Right lobe of liver (tissue), 6 donors: ENCODE measurements at regions not wholly inside any gene's neighbourhood (a gene's known extent, or its start where the extent isn't known, plus 50 kb on each side); places are given as distances from the start of the nearest gene placed in this dataset.

Source experiments
- ATAC-seq, 4 donors: fragments of 200-7000 bp; cut with Tn5 transposase; one replicate each; pipeline ENCODE4 v1.9.1; 2020; ENCODE audit warnings: mild to moderate bottlenecking in 4 of 4, moderate library complexity in 4 of 4
- DNase-seq, 3 donors: peaks; one replicate each; pipeline ENCODE4 v3.0.0-alpha.2; 2020
- H3K27ac ChIP-seq, 3 donors: fragments of 200-600 bp; one replicate each; pipeline ENCODE4 v1.8.0; 2022
- H3K27me3 ChIP-seq, 2 donors: fragments of 200-600 bp; one replicate each; pipeline ENCODE4 v1.8.0; 2022
- H3K36me3 ChIP-seq, 4 donors: fragments of 200-600 bp; sonication (generic) in 1 of 4; one replicate each; pipeline versions ENCODE4 v1.5.1 to v1.8.0; 2017 to 2022; ENCODE audit warnings: control low read depth in 1 of 4
- H3K4me1 ChIP-seq, 4 donors: fragments of 200-600 bp; sonication (generic) in 1 of 4; one replicate each; pipeline versions ENCODE4 v1.5.1 to v1.8.0; 2017 to 2022; ENCODE audit warnings: control low read depth in 1 of 4
- H3K4me3 ChIP-seq, 3 donors: fragments of 200-600 bp; one replicate each; pipeline ENCODE4 v1.8.0; 2022
- H3K9me3 ChIP-seq, 4 donors: fragments of 200-600 bp; sonication (generic) in 1 of 4; one replicate each; pipeline versions ENCODE4 v1.5.1 to v1.8.0; 2017 to 2022; ENCODE audit warnings: control low read depth in 1 of 4
- POLR2A ChIP-seq: fragments of 450-650 bp; IDR thresholded peaks from one replicate; pipeline ENCODE4 v1.6.1; 2017; ENCODE audit warnings: antibody characterized with exemption, mild to moderate bottlenecking
- WGBS: methylation state at CpG from one replicate; pipeline ENCODE4 v1.1.6; 2018; ENCODE audit warnings: low coverage, low lambda C conversion rate; ENCODE audit not compliant: insufficient coverage; ENCODE audit errors: missing lambda C conversion rate; 5-methylcytosine and 5-hydroxymethylcytosine counted together
- intact Hi-C, 2 donors: fragments of 100-400 bp; cut with DNase I; formaldehyde crosslinking; loops; one replicate each; pipeline versions ENCODE4 v1.11.2 to v1.14.1; 2022
- TF ChIP-seq, protein P1 (sequence below), 4 donors: fragments of 200-600 bp in 3 of 4; fragments of 450-650 bp in 1 of 4; IDR thresholded peaks; one replicate each; pipeline versions ENCODE4 v1.5.1 to v1.8.0; 2016 to 2022; ENCODE audit warnings: antibody characterized with exemption in 4 of 4, mild to moderate bottlenecking in 2 of 4
- donor health status: DM: no; HTN: yes; CAD: no.
- donor health status: DM: no; HTN: no; CAD: no.
- donor health status: DM: no; HTN: no; CAD: no.
- donor health status: DM: no; HTN: yes; CAD: no.
- donor health status: DM: no; HTN: yes; CAD: no.

GRCh38 chr20:52592567-52592966 is 379.6 kb upstream of the TSHZ2 start:
- no peak overlapping the region for H3K4me3 ChIP-seq
- no peak for DNase-seq
- 76% methylated on average over 3 of the region's 3 CpGs for WGBS
- intact Hi-C loops: no loop called here
- H3K27me3 ChIP-seq: no peaks in the 10 kb centered on the region
- H3K27ac ChIP-seq: no peak overlapping the region
- H3K4me1 ChIP-seq: no peaks in the 10 kb centered on the region
- H3K9me3 ChIP-seq: no peaks in the 10 kb centered on the region
- no peak for TF ChIP-seq POLR2A
- TF ChIP-seq, protein P1, sequence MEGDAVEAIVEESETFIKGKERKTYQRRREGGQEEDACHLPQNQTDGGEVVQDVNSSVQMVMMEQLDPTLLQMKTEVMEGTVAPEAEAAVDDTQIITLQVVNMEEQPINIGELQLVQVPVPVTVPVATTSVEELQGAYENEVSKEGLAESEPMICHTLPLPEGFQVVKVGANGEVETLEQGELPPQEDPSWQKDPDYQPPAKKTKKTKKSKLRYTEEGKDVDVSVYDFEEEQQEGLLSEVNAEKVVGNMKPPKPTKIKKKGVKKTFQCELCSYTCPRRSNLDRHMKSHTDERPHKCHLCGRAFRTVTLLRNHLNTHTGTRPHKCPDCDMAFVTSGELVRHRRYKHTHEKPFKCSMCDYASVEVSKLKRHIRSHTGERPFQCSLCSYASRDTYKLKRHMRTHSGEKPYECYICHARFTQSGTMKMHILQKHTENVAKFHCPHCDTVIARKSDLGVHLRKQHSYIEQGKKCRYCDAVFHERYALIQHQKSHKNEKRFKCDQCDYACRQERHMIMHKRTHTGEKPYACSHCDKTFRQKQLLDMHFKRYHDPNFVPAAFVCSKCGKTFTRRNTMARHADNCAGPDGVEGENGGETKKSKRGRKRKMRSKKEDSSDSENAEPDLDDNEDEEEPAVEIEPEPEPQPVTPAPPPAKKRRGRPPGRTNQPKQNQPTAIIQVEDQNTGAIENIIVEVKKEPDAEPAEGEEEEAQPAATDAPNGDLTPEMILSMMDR (IDR thresholded peaks at IDR 0.05): no peak
- no peaks in the 10 kb centered on the region for H3K36me3 ChIP-seq
- ATAC-seq: no peak

DNA sequence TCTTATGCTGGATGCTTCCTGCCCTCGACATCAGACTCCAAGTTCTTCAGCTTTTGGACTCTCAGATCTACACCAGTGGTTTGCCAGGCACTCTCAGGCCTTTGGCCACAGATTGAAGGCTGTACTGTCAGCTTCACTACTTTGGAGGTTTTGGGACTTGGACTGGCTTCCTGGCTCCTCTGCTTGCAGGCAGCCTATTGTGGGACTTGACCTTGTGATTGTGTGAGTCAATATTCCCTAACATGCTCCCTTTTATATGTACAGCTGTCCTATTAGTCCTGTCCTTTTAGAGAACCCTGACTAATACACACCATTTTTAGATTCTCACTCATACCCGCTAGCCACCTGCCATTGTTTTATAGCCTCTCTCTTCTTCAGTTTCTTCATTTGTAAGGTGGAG is 382.1 kb upstream of the TSHZ2 start:
- H3K4me3 ChIP-seq: no peak overlapping the region
- 100% methylated on average over 1 of the region's 2 CpGs for WGBS
- intact Hi-C loops: no loop called here
- no peak for TF ChIP-seq POLR2A
- TF ChIP-seq, protein P1 (IDR thresholded peaks at IDR 0.05): no peak
- H3K27me3 ChIP-seq: no peaks in the 10 kb centered on the region
- ATAC-seq: no peak
- no peak overlapping the region for H3K27ac ChIP-seq
- H3K4me1 ChIP-seq: no peaks in the 10 kb centered on the region
- DNase-seq: no peak
- no peaks in the 10 kb centered on the region for H3K9me3 ChIP-seq
- no peaks in the 10 kb centered on the region for H3K36me3 ChIP-seq

DNA sequence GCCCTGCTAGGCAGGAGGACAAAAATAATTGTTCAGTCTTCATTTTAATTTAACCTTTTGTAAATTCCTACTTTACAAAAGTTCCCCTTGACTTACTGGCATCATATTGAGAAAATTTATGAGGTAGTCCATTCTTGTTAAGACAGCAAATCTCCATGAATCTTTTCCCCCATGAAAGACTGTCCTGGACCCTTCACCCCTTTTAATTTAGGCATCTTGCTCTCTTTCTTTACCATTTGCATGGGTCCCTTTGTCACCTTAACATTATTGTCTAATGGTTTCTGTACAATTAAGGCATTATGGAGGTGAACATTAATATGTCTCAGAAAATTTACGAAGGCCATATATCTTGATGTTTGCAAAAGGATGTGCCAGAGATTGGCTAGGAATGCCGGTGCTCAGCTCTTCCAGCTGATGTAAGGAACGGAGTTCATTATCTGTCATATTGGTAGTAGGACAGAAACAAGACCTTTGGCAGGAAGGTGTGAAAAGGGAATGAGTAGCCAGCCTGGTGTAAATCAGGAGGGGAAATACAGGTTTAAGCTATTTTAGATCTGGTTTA is 382.8 kb upstream of the TSHZ2 start:
- Histone ChIP-seq H3K27me3 (no peaks in the 10 kb centered on the region), H3K36me3 (no peaks in the 10 kb centered on the region), H3K9me3 (no peaks in the 10 kb centered on the region), H3K4me1 (no peaks in the 10 kb centered on the region), H3K4me3 (no peak overlapping the region), H3K27ac (no peak overlapping the region)
- no peak for TF ChIP-seq POLR2A
- TF ChIP-seq, protein P1 (IDR thresholded peaks at IDR 0.05): no peak
- 77% methylated on average over 3 of the region's 3 CpGs for WGBS
- ATAC-seq (no peak), DNase-seq (no peak)
- intact Hi-C loops: no loop called here

DNA sequence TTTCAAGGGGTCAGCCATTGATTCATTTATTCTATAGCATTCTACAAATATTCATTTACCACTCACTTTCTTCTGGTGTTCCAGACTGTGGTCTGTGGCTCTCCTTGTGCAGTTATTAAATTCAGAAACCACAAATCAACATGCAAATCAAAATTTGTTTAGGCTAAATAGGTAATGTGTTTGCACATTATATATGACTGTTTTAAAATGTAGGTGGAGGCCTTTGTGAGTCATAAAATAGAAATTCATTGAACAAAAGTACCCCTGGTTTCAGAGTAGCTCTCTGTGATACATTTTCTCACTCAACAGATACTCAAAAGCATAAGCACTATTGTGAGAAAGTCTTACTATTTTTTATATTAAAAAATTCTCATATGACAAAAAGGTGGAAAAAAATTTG is 385.5 kb upstream of the TSHZ2 start:
- DNase-seq (no peak), ATAC-seq (no peak)
- intact Hi-C loops: no loop called here
- no peaks in the 10 kb centered on the region for H3K4me1 ChIP-seq
- no peak for TF ChIP-seq POLR2A
- TF ChIP-seq, protein P1 (IDR thresholded peaks at IDR 0.05): no peak
- H3K27ac ChIP-seq: no peak overlapping the region
- no peaks in the 10 kb centered on the region for H3K36me3 ChIP-seq
- H3K27me3 ChIP-seq: no peaks in the 10 kb centered on the region
- no peaks in the 10 kb centered on the region for H3K9me3 ChIP-seq
- no peak overlapping the region for H3K4me3 ChIP-seq

GRCh38 chr20:52585333-52585732 is 386.8 kb upstream of the TSHZ2 start:
- Histone ChIP-seq H3K36me3 (no peaks in the 10 kb centered on the region), H3K27me3 (no peaks in the 10 kb centered on the region), H3K4me1 (no peaks in the 10 kb centered on the region), H3K27ac (no peak overlapping the region), H3K9me3 (no peaks in the 10 kb centered on the region), H3K4me3 (no peak overlapping the region)
- no peak for TF ChIP-seq POLR2A
- TF ChIP-seq, protein P1 (IDR thresholded peaks at IDR 0.05): no peak
- intact Hi-C loops: no loop called here
- ATAC-seq: no peak
- DNase-seq: no peak
- WGBS: 95% methylated on average over 2 of the region's 2 CpGs
